ENCODE measurements at regions not wholly inside any gene's neighbourhood (a gene's known extent, or its start where the extent isn't known, plus 50 kb on each side); places are given as distances from the start of the nearest gene placed in this dataset.
A peak's percentile ranks its signal among the peaks of the same experiment; 100 is the strongest.
"Not testable (repeated sequence)": the region's sequence is repeated elsewhere in the genome, so short reads cannot be mapped to it uniquely, and the experiment has no call there.

- peak; percentile 30 for DNase-seq
Measured at GRCh38 chr14:71400871-71401321, 493.6 kb downstream of the PCNX1 start.

DNA sequence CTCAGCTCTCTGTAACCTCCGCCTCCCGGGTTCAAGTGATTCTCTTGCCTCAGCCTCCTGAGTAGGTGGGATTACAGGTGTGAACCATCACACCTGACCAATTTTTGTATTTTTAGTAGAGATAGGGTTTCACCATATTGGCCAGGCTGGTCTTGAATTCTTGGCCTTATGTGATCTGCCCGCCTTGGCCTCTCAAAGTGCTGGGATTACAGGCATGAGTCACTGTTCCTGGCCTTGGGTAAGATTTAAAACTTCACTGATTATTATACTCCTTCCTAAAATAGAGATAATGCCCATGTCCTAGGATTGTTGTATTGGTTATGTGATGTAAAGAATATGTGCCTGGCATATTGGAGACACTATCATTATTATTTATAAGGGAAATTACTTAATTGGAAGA lies 495.2 kb downstream of the PCNX1 start:
- not testable (repeated sequence) for DNase-seq

DNA sequence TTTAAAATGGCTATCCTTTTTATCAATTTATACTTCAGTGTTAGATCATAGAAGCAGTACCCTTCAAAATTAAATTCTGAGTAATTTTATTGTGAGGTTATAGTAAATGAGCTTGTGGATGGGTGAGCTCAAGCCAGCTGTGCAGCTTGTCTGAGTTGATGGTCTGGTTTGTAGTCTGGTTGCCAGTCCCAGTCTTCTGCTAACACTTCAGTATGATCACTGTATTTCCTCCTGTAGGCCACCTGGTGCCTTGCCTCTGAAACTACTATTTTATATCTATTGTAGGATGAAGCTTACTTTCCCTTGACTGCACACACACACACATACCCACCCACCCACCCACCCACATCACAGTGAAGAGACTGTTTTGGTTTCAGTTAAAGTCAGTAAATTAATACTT lies 496.4 kb downstream of the PCNX1 start:
- DNase-seq = no peak

GRCh38 chr14:71405676-71406075 lies 498.4 kb downstream of the PCNX1 start:
- DNase-seq = no peak

- DNase-seq = no peak
Measured at GRCh38 chr14:71408362-71409030, 501.2 kb downstream of the PCNX1 start.

GRCh38 chr14:71410578-71411284 lies 503.5 kb downstream of the PCNX1 start:
- DNase-seq = no peak

GRCh38 chr14:71411285-71411595 lies 504.0 kb downstream of the PCNX1 start:
- no peak for DNase-seq

DNA sequence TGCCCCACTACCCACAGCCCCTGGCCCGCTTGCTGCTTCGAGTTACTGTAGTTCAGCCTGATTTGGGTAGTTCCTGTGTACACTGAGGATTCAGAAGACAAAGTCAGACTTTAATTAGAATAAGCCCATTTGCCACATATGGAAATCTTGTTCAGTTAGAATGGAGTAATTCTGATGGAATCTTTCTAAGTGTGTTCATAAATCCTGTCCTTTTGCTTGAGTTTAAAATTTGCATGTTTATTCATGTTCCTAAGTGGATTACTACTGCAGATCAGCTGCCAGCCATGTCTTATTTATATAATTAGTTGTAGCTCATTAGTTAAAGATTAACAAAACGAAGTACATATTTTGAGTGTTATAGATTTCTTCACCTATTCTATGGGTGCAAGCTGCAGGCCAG lies 504.5 kb downstream of the PCNX1 start:
- no peak for DNase-seq

DNA sequence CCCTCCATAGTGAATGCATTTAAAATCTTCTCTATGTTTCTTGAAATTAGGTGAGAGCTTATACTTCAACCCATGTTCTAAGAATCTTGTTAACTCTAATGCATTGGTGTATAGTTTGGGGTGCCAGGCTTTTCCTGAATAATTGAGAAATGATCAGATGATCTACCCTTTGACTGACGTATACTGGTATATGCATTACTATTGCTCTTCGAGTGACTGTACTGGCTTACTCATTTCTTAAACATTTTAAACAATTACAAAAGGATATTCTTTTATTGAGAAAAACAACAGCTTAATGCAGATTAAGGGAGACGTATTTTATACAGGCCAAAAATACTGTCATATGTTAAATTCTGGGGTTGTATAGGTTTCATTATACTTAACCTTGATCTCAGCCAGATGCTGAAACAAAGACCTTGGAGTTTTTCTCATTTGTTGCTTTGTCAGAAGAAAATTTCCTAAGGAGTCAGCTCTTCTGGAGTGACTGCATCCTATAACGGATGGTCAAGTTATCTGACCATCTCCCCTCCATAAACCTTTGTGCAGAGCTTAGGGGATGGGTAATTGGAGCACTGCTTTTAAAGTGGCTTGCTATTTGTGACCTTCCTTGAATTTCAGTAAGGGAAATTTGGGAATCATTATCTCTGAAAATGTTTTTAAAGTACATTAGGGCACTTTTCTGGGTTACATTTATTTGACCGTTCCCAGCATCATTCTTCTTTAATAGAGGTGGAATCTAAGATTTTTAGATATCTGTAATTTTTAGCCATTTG lies 507.6 kb downstream of the PCNX1 start:
- DNase-seq = no peak

DNA sequence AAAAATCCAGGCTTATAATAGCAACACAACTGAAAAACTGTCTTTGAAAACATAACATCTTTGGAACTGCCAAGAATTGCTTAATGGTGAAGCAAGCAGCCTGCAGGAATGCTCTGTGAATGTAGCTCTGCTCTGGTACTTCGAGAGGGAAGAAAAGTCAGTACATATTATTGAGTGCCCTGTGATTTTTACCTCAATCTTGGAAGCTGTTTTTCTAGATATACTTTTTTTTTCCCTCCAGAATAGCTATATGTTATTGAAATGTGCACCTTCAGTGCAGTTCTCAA lies 508.1 kb downstream of the PCNX1 start:
- no peak for DNase-seq

GRCh38 chr14:71416392-71416791 lies 509.1 kb downstream of the PCNX1 start:
- no peak for DNase-seq

- DNase-seq = no peak
Measured at GRCh38 chr14:71418532-71419245, 511.4 kb downstream of the PCNX1 start.

DNA sequence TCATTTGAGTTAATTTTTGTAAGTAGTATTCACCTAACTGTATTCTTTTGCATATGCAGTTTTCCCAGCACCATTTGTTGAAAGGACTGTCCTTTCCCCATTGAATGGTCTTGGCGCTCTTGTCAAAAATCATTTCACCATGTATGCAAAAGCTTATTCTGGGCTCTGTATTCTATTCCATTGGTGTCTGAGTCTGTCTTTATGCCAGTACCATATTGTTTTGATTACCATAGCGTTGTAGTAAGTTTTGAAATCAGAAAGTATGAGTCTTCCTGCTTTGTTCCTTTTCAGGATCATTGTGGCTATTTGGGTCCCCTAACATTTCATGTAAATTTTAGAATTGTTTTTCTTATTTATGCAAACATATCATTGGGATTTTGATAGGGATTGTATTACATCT lies 508.7 kb upstream of the RGS6 start:
- DNase-seq = no peak

- no peak for DNase-seq
Measured at GRCh38 chr14:71424941-71425340, 507.3 kb upstream of the RGS6 start.

- DNase-seq = no peak
Measured at GRCh38 chr14:71426001-71426400, 506.2 kb upstream of the RGS6 start.

DNA sequence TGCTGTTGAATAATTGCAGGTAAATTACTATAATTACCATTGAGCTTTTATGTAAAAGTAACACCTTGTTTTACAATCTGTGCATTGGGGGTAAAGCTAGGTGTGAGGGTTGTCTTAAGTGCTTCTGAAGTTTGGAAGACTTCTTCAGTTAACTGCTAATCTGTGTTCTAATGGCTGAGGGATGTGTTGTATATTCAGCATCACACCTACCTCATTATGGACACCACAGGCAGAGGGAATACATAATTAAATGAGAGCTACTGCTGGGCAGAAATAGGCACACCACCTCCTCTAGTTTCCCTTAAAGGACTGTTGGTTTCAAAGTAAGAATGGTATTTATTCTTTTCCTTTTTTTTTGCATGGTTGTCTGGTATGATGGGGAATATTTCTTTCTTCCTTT lies 502.3 kb upstream of the RGS6 start:
- DNase-seq = no peak

DNA sequence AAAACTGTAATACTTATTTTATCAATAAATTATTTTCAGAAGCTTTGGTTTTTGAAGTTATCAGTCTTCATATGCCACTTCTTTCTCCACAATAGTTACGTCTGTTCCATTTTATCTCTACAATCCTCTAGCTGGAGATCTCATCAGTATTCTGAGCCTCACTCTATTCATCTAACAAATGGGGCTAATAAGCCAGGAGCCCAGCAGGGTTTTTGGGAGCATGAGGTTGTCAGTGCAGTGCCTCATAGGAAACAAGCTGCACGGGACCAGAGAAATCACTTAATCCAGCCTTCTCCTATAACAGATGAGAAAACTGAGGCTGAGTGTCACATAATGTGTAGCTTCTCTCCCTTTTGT lies 501.9 kb upstream of the RGS6 start:
- DNase-seq = no peak

GRCh38 chr14:71430678-71431376 lies 501.4 kb upstream of the RGS6 start:
- DNase-seq = no peak

GRCh38 chr14:71432334-71433110 lies 499.7 kb upstream of the RGS6 start:
- no peak for DNase-seq

- no peak for DNase-seq
Measured at GRCh38 chr14:71433303-71433702, 498.9 kb upstream of the RGS6 start.

DNA sequence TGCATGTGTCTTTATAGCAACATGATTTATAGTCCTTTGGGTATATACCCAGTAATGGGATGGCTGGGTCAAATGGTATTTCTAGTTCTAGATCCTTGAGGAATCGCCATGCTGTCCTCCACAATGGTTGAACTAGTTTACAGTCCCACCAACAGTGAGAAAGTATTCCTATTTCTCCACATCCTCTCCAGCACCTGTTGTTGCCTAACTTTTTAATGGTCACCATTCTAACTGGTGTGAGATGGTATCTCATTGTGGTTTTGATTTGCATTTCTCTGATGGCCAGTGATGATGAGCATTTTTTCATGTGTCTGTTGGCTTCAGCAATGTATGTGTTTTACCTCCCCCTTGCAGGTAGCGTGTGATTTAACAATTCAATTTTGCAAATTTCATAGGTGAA lies 496.6 kb upstream of the RGS6 start:
- DNase-seq = not testable (repeated sequence)

- no peak for DNase-seq
Measured at GRCh38 chr14:71437870-71438269, 494.4 kb upstream of the RGS6 start.

All from hindlimb muscle (tissue), 1 donor.